ENCODE measurements at regions not wholly inside any gene's neighbourhood (a gene's known extent, or its start where the extent isn't known, plus 50 kb on each side); places are given as distances from the start of the nearest gene placed in this dataset.

DNA sequence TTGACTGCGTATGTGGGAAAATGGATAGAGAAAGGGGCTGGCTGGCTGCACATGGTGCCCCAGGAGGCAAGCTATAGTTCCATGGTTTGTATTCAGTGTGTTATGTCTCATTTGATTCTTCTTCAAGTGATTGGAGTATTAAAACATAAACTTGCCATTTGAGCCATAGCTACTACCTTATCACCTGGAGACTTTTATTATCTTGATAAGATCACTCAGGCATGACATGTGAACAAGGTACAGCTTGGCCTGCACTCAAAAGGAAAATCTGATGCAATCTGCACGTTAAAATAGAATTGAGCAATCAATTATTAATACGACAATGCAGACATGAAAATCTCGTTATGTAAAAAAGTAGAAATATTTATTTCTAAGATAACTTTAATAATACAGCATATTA lies 116.9 kb downstream of the RND3 start:
- DNase-seq: no peak

DNA sequence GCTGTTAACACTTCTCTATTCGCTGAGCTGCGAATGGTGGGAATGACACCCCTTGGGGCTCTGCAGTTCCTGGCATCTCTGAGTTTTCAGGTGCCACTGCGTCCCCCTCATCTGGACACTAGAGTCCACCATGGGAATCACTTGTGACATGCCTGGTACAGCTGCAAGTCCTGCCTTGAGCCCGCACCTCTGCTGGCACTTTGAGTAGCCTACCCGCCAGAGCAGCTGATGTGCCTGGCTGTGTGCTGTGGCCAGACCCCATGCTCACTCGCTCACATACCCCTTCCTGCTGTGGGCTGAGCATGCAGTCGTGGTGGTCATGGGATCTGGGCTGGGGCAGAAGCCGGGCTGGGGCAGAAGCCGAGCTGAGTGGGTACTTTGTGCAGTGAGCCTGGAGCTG lies 117.6 kb downstream of the RND3 start:
- DNase-seq: no peak

DNA sequence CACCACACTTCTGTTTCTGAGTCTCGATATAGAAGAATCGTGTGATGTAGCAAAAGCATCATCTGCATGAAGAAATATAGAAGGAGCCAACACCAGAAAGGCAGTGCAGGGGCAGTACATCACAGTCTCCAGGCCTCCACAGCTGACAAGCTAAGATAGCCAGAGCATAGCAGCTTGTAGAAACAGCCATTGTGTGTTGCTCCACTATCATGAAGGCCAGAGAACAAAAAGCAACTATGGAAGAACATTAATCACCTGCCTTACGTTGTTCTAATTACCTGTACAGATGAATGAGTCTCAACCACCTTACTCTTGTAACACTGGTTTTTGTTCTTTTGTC lies 129.0 kb downstream of the RND3 start:
- DNase-seq: no peak

DNA sequence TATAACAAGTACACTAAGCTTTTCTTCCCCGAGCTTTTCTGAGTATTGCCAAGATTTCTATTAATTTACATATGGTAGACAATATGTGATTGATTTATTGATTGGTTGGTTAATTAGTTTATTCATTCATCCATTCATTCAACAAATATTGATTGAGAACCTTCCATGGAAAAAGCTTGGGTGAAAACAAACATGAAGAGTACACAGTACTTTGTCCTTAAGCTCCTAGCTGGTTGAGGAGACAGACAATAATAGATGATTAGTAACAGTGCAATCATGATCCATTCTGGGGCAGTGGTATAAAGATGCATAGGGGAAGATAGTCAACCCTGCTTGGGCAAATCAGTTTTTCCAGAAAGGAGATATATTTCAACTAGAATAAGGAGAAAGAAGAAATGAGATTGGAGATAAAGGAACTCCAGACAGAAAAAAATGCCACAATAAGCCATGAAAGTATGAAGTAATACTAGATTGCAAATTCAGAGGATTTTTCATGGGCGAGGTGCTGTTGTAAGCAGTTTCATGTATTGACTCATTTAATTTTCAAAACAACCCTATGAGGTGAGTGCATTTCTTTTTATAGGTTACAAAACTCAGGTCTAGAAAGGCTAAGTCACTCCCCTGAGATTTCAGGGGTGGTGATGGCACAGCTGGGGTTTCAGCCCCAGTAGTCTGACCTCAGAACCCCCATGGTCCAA lies 129.5 kb downstream of the RND3 start:
- DNase-seq: no peak

DNA sequence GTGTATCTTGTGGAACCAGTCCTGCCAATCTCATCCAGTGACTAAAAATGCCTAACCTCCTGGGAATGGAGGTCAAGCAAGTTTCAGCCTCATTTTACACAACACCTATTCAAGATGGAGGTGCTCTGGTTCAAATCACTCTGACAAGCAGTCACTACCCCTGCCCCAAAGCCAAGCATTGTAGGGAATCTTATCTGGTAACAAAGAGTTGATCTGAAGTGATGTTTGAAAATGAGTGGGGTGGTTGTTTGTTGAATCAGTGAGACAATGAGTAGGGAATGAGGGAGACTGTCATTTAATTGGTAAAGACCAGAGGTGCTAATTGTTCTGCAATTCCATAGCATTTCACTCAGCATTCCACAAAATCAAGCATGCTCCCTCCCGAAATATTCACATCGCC lies 132.0 kb downstream of the RND3 start:
- DNase-seq: no peak

DNA sequence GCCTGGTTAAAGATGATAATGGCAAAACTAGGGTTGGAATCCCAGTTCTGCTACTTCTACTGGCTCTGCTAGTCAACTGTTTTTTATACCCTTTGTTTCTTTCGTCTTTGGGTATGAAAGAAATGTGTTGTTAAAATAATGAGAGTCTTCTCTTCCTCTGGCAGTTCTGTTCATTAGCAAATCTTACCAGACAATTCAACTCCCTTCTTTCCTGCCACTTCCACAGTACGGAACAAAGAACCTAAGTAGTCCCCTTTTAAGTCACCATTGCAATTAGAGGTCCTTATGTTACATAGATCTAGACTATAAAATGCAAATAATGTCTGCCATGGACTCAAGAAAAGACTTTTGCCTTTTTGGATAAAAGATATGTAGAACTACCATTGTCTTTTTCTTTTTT lies 134.1 kb downstream of the RND3 start:
- no peak for DNase-seq

DNA sequence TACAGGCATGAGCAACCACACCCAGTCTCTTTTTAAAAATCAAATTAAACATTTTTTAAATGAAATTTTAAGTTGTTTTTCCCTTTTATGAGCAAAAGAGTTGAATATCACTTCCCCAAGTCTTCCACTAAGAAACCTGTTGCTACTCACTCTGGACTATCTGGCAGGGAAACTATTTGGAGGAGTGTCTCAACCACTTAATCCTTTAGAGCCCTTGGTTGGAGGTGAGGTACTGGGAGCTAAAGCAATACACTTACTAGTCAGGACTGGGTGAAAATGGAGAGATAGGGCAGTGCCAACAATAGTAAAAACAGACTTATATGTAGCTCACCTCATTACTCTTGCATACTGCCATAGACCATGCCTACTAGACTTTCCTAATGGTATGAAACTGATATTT lies 135.5 kb downstream of the RND3 start:
- DNase-seq: no peak

DNA sequence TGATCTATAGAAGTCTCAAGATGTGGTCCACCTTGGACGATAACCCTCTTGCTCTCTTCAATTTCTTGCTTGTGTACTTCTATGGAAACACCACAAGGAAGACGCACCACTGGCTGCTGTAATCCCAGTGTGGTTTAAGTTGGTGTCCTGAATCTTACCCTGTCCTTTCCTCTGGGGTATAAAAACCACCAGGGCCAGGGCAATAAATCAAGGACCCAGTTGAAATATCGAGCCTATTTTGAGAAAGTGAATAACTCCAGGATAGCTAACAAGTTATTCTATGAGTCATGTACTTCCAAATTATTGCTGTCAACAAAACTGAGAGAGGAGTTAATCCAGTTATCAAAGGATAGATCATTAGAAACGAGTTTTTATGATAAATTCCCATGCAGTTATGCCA lies 137.0 kb downstream of the RND3 start:
- peak; percentile 57 for DNase-seq

DNA sequence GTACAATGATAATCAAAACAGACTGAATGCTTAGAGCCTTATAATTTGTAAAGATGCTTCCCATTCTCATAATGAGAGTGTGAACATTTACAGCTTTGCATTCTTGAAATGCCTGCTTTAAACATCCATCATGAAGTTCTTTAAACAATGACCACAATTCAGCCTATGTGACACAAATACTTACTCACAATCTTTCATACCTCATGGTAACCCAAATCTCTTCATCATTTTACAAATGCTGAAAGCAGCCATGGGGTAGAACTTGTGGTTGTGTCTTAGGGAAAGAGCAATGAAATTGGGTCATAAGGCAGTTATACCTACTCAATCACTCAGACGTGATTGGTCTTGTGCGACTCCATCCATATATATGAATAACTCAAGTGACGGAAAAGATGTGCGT lies 140.7 kb downstream of the RND3 start:
- peak; percentile 62 for DNase-seq

DNA sequence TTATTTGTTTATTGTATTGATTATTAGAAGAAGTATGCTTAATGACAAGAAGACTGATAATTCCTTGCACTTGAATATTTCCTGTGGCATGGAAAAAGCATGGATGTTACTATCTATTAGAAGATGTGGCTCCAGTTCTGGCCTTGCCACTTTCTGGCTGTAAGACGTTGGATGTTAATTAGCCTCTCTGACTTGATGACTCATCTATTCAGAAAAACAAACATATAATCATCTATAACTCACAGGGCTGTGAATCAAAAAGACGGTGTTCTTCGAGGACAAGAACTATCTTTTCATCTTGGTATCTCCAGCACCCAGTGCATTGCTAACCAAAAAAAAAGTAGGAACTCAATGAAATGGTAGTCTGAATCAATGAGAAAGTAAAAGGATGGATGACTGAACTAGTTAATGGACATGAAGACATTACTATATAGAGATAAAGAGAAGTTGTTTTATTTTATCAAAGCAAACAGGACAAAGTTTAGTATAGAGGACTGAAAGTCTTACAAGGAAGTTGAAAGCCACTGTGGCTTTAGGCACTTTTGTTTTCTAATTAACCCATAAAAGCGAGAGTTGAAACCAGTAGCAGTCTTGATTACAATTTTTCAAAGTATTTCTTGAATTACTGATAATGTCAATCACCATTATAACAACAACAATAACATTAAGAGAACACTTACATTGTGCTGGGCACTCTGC lies 145.3 kb downstream of the RND3 start:
- no peak for DNase-seq

DNA sequence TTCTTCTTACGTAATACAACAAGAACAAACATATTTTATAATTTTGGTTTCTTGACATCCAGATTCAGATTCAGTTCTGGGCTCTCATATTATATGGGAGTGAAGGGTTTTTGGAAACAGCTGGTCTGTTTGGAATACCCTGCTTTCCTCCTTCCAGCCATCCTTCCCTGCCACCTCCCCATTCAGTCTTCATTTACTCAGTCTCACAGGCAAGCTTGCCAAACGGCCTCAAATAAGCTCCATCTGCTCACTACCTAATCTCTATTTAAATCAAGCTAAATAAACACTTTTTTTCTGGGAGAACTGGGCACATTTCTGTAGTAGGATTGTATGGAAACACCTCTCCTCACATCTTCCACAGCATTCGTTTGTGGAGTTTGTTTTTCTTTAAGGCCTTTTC lies 147.5 kb downstream of the RND3 start:
- no peak for DNase-seq

DNA sequence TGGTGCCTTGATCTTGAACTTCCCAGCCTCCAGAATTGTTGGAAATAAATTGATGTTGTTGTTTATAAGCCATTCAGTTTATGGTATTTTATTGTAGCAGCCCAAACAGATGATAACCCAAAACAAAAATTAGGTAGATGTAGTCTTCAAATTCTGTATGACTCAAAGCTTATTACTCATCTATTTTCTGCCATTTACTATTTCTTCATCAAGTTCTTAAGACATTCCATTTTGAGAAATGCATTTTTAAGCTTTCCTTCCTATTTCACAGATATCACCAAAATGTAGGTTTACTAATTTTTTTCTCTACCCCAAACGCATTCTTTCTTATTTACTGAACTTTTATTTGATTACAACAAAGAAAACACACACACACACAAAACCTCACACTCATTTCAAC lies 148.2 kb downstream of the RND3 start:
- DNase-seq: no peak

DNA sequence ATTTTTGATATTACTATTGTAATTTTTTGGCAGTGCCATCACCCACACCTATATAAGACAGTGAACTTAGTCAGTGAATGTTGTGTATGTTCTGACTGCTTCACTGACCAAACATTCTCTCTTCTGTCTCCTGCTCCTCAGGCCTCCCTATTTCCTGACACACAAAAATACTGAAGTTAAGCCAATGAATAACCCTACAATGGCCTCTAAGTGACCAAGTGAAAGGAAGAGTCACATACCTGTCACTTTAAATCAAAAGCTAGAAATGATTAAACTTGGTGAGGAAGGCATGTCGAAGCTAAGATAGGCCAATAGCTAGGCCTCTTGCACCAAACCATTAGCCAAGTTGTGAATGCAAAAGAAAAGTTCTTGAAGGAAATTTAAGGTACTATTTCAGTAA lies 151.9 kb downstream of the RND3 start:
- no peak for DNase-seq

DNA sequence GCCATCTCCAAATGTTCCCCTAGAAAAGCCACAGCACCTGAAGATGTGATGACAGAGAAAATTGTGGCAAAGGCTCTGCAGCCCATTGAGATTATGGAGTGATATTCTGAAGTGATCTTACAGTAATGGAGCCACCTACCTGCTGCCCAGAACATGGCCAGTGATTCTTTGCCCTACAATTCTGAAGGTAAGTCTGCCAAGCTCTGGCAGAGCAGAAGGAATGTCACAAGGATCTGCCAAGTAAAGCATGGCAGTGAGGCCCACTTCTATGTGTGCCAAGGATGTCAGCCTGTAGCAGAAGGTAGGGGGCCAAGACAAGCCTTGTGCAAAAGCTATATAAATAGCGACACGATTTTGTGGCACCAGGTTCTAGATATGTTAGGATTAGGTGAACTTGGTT lies 155.1 kb downstream of the RND3 start:
- DNase-seq: no peak

DNA sequence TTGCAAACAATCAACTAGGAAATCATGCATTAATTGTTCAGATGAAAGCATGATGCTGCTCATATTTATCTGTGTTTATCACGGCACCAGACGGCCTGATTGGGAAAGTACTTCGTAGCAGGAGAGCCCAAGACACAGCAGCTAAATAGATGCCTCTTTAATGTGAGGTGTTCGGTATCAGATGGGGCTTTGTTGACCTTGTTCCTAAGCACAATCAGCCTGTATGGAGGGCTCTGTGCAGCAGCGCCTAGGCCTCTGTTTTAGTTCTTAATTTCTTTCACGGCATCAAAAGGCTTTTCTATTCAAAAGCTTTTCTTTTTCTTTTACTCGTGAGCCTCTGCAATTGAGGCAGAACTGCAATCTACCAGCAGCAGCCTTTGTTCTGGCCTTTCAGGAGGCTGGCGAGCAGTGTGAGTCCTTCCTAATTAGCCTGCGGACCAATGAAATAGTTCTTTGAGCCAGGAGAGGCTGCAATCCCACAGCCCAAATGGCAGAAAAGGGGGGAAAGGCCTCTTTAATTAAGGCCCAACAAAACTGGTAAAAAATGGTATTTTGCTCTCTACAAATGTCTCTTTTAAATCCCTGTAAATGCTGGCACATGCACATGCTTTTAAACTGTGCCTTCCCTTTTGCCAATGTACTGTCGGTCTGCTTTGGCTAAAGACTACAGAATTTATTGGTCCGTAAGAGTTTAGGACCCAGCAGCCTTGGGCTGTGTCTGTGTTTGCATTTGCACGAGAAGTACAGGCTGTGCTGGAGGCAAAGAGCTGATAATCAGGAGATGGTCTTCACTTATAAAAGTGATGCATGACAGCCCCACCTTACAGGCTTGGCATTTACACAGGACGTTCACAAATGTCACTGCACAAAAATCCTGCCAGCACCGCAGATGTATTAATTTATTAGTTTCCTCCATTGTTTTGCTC lies 159.6 kb downstream of the RND3 start:
- no peak for DNase-seq

DNA sequence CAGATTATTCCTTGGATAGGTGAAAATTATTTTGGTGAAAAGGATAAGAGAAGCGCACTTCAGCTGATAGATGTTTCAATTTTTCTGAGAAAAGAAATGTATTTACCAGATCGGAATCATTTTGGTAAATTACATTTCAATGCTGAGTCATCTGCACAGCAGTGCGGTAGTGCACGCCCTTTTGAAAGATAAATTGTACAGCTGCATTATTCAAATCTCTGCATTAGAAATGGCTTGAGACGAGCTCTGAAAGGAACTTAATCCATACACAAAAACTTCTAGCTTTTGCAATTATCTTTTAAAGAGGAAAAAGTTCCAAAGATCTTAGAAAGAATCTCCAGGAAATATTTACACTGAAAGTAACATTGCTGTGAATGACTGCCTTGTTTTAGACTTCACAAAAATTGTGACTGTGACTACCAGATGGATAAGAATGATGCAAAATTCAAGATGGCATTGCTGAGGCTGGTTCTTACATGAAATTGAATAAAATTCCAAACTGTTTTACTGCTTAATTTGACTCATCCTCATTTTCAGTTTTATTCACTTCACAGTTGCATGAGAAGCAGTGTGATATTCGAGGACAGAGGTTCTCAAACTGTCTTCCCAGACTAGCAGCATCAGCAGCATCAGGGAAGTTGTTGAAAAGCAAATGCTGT lies 161.7 kb downstream of the RND3 start:
- DNase-seq: no peak

DNA sequence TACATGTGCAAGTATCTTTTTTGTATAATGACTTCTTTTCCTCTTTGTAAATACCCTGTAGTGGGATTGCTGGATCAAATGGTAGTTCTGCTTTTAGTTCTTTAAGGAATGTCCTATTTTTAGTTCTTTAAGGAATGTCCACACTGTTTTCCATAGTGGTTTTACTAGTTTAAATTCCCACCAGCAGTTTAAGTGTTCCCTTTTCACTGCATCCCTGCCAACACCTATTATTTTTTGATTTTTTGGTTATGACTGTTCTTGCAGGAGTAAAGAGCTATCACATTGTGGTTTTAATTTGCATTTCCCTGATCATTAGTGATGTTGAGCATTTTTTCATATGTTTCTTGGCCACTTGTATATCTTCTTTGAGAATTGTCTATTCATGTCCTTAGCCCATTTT lies 164.4 kb downstream of the RND3 start:
- DNase-seq: peak; percentile 38

DNA sequence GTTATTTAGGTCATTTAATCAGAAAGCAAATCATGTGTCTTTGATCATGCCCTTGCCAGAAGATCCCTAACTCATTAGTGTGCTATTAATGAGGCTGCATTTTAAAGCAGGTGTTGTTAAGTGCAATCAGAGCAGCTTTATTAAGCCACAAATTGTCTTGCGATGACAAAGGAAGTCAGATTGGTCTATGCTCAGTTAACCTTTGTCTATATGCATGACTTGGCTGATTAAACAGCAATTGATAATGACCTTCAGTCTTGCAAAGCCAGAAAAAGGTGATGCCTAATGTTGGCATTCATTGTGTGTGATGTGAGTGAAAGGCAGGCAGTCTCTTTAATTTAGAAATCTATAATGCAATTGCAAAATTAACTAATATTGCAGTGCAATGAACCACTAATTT lies 166.9 kb downstream of the RND3 start:
- no peak for DNase-seq

DNA sequence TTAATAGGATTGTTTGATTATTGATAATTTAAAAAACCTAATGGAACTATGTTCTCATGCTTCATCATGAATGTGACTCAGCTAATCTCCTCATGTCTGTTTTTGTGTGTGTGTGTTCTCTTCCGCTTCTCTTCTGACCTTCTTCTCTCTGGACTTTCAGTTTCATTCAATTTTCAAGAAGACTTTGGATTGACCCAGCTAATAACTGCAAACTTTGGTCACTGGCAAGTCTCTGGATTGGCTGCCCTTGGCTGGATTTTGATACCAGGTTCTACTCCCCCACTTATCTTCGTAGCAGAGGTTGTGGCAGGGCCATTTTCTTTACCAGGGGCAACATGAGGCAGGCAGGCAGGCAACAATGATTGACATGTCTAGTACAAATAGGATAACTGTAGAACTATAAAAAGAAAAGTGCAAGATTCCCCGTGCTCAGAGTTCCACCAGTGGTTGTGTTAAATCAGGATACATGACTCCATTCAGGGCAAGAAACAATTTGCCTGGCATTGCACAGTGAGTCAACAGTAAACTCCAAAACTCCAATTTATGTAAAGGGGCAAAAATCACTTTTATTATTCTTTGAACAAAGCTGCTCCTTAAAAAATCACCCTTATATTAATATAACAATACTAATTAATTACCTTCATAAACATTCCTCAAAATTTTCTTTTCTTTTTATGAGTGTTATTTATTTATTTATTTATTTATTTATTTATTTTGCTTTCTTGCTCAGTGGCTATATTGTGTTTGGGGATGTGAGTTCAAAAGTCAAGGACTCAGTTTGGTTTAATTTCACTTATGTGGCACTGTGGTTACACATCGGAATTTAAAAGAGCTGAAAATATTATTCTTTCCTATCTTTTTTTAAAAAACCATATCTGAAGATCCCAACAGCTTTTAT lies 167.6 kb downstream of the RND3 start:
- DNase-seq: no peak

DNA sequence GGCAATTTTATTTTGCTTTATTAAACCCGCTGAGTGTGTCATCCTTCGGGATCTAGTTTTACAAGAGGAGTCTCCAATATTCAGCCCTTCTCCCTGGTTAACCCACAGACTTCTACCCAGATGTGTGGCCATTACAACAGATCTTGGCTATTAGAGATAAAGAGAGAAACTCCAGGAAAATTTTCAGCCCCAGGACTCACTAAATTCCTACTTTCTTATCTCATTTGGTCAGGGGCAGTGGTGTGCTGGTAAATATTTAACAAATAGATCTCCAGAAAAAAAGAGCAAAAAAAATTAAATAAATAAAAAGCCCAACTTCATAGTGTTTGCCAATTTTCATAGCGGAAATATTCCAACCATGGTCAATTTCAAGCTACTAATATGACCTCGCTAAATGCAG lies 168.4 kb downstream of the RND3 start:
- no peak for DNase-seq

DNA sequence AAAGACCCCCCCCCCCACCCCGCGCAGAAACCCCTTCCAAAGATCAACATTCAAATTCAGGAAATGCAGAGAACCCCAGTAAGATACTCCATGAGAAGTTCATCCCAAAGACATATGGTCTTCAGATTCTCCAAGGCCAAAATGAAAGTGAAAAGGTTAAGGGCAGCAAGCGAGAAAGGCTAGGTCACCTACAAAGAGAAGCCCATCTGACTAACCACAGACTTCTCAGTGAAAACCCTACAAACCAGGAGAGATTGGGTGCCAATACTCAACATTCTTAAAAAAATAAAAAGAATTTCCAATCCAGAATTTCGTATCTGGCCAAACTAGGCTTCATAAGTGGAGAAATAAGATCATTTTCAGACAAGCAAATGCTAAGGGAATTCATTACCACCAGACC lies 175.2 kb downstream of the RND3 start:
- DNase-seq: no peak

DNA sequence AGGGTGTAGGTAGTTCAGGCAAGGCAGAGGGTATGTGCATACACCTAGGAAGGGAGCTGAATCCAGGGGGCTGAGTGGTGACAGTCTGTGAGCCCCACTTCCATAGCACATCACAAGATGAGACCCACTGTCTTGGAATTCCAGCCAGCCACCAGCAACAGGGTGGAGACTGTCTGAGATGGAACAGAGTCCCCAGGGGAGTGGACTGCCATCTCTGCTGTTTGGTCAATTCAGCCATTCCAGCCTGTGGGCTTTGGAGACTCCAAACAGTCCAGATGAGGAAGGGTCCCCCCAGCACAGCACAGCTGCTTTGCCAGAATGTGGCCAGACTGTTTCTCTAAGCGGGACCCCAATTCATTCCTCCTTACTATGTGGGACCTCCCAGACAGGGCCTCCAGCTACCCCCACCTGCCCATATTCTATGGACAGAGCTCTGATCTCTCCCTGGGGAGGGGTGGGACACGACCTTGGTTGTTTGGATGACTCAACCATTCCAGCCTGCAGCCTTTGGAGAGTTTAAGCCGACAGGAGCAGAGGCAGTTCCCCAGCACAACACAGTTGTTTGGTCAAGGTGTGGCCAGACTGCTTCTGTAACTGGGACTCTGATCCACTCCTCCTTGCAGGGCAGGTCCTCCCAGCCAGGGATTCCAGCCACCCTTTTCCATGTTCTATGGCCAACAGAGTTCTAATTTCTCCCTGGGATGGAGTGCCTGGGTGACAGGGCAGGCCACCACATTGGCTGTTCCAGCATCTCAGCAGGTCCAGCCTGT lies 178.0 kb downstream of the RND3 start:
- DNase-seq: no peak

Data from fibroblast of skin of right quadriceps (primary cell).